GM23338 (cell line): ENCODE measurements at regions not wholly inside any gene's neighbourhood (a gene's known extent, or its start where the extent isn't known, plus 50 kb on each side); places are given as distances from the start of the nearest gene placed in this dataset.

Experiments used
- EZH2phosphoT487 ChIP-seq: fragments of 200-600 bp; sonication (generic); IDR thresholded peaks from one replicate; pipeline ENCODE4 v1.8.1; 2018; ENCODE audit warnings: antibody characterized with exemption; ENCODE audit not compliant: unreplicated experiment
- POLR2AphosphoS5 ChIP-seq: IDR thresholded peaks from 2 replicates; pipeline ENCODE4 v1.6.1; 2016; ENCODE audit warnings: antibody characterized with exemption, low read depth
- STAT1 ChIP-seq: IDR thresholded peaks from one replicate; pipeline ENCODE4 v1.6.1; 2016; ENCODE audit warnings: antibody characterized with exemption; ENCODE audit not compliant: unreplicated experiment
- ZNF114 ChIP-seq: fragments of 250-450 bp; sonication (Bioruptor Pico); IDR thresholded peaks from 2 replicates; pipeline ENCODE4 v1.5.0; 2020; ENCODE audit warnings: mild to moderate bottlenecking, moderate library complexity
- TF ChIP-seq, protein P1 (sequence below), 2 experiments: fragments of 200-600 bp in 1 of 2; sonication (generic) in 1 of 2; conservative IDR thresholded peaks; 2 replicates each; pipeline versions ENCODE4 v1.5.1 to v1.6.1; 2016 to 2017; ENCODE audit warnings: antibody characterized with exemption in 2 of 2, low read depth in 2 of 2, mild to moderate bottlenecking in 2 of 2, moderate library complexity in 1 of 2
- TF ChIP-seq, protein P2 (sequence below): IDR thresholded peaks from 2 replicates; pipeline ENCODE4 v1.6.1; 2016; ENCODE audit warnings: antibody characterized with exemption

DNA sequence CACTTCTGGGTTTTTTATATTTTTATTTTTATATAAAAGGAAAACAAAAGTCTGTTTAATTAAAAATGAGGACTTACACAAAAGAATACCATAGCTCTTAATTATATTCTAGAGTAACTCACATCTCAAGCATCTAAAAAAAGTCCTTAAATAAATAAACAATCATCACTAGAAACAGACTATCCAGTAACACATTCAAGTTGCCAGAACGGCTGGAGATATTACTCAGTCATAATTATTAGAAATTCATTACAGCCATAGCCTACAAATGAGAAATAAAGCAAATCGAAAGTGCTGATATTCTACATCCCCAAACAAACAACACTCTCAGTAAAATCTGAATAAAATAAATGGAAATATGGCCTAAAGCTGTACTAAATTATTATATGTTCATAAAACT lies 182.5 kb upstream of the C11orf58 start:
- TF ChIP-seq, protein P1, sequence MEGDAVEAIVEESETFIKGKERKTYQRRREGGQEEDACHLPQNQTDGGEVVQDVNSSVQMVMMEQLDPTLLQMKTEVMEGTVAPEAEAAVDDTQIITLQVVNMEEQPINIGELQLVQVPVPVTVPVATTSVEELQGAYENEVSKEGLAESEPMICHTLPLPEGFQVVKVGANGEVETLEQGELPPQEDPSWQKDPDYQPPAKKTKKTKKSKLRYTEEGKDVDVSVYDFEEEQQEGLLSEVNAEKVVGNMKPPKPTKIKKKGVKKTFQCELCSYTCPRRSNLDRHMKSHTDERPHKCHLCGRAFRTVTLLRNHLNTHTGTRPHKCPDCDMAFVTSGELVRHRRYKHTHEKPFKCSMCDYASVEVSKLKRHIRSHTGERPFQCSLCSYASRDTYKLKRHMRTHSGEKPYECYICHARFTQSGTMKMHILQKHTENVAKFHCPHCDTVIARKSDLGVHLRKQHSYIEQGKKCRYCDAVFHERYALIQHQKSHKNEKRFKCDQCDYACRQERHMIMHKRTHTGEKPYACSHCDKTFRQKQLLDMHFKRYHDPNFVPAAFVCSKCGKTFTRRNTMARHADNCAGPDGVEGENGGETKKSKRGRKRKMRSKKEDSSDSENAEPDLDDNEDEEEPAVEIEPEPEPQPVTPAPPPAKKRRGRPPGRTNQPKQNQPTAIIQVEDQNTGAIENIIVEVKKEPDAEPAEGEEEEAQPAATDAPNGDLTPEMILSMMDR (conservative IDR thresholded peaks at IDR 0.05; ENCODE audit: low read depth in 2 of 2): no peak
- no peak for TF ChIP-seq ZNF114
- no peak for TF ChIP-seq STAT1
- no peak for TF ChIP-seq POLR2AphosphoS5
- no peak for TF ChIP-seq EZH2phosphoT487
- TF ChIP-seq, protein P2, sequence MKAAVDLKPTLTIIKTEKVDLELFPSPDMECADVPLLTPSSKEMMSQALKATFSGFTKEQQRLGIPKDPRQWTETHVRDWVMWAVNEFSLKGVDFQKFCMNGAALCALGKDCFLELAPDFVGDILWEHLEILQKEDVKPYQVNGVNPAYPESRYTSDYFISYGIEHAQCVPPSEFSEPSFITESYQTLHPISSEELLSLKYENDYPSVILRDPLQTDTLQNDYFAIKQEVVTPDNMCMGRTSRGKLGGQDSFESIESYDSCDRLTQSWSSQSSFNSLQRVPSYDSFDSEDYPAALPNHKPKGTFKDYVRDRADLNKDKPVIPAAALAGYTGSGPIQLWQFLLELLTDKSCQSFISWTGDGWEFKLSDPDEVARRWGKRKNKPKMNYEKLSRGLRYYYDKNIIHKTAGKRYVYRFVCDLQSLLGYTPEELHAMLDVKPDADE: no peak
